SK-N-SH treated with all-trans-retinoic acid at 6 μM for 48 hours (cell line): ENCODE measurements at regions not wholly inside any gene's neighbourhood (a gene's known extent, or its start where the extent isn't known, plus 50 kb on each side); places are given as distances from the start of the nearest gene placed in this dataset.

Experiments used
- ATAC-seq: fragments of 200-7000 bp; cut with Tn5 transposase; 3 replicates; pipeline ENCODE4 v1.9.1; 2020; ENCODE audit warnings: mild to moderate bottlenecking, moderate library complexity
- ARNTL ChIP-seq: fragments of 450-650 bp; formaldehyde crosslinking; IDR thresholded peaks from 2 replicates; pipeline ENCODE4 v1.5.0; 2020; ENCODE audit warnings: low read depth, mild to moderate bottlenecking, moderate library complexity, borderline replicate concordance
- BACH2 ChIP-seq: fragments of 250-450 bp; sonication (Bioruptor Pico); IDR thresholded peaks from 2 replicates; pipeline ENCODE4 v1.9.0; 2021; ENCODE audit warnings: mild to moderate bottlenecking, borderline replicate concordance
- CSDC2 ChIP-seq: fragments of 250-450 bp; sonication (Bioruptor Pico); IDR thresholded peaks from 2 replicates; pipeline ENCODE4 v1.5.0; 2020; ENCODE audit warnings: mild to moderate bottlenecking, moderate library complexity
- ESRRG ChIP-seq: fragments of 250-450 bp; sonication (Bioruptor Pico); IDR thresholded peaks from 2 replicates; pipeline ENCODE4 v1.6.1; 2021; ENCODE audit warnings: mild to moderate bottlenecking
- ISL1 ChIP-seq: fragments of 250-450 bp; sonication (Bioruptor Pico); IDR thresholded peaks from 2 replicates; pipeline ENCODE4 v2.1.2; 2022; ENCODE audit warnings: mild to moderate bottlenecking, moderate library complexity
- OSR1 ChIP-seq: fragments of 250-450 bp; sonication (Bioruptor Pico); IDR thresholded peaks from 2 replicates; pipeline ENCODE4 v1.8.0; 2022; ENCODE audit warnings: moderate library complexity, mild to moderate bottlenecking, inconsistent platforms
- RARB ChIP-seq: fragments of 250-450 bp; sonication (Bioruptor Pico); IDR thresholded peaks from 2 replicates; pipeline ENCODE4 v1.8.0; 2021; ENCODE audit warnings: mild to moderate bottlenecking, moderate library complexity
- SNAI2 ChIP-seq: fragments of 250-450 bp; sonication (Bioruptor Pico); IDR thresholded peaks from 2 replicates; pipeline ENCODE4 v1.5.0; 2020; ENCODE audit warnings: mild to moderate bottlenecking, moderate library complexity
- TCF4 ChIP-seq: fragments of 250-450 bp; sonication (Bioruptor Pico); IDR thresholded peaks from 2 replicates; pipeline ENCODE4 v1.8.0; 2021; ENCODE audit warnings: mild to moderate bottlenecking, moderate library complexity, borderline replicate concordance
- ZC3H10 ChIP-seq: fragments of 250-450 bp; sonication (Bioruptor Pico); IDR thresholded peaks from 2 replicates; pipeline ENCODE4 v1.5.1; 2021; ENCODE audit warnings: mild to moderate bottlenecking, moderate library complexity
- ZFP30 ChIP-seq: fragments of 450-650 bp; formaldehyde crosslinking; IDR thresholded peaks from 2 replicates; pipeline ENCODE4 v1.5.0; 2022; ENCODE audit warnings: mild to moderate bottlenecking, moderate library complexity
- ZNF565 ChIP-seq: fragments of 450-650 bp; formaldehyde crosslinking; conservative IDR thresholded peaks from 2 replicates; pipeline ENCODE4 v1.5.0; 2020; ENCODE audit warnings: low read depth, mild to moderate bottlenecking, moderate library complexity
- ZNF70 ChIP-seq: fragments of 450-650 bp; formaldehyde crosslinking; IDR thresholded peaks from 2 replicates; pipeline ENCODE4 v1.5.0; 2020; ENCODE audit warnings: mild to moderate bottlenecking, moderate library complexity
- ZNF8 ChIP-seq: fragments of 450-650 bp; formaldehyde crosslinking; IDR thresholded peaks from 2 replicates; pipeline ENCODE4 v1.5.0; 2020; ENCODE audit warnings: mild to moderate bottlenecking, moderate library complexity
- TF ChIP-seq, protein P1 (sequence below): fragments of 250-450 bp; sonication (Bioruptor Pico); IDR thresholded peaks from 2 replicates; pipeline ENCODE4 v1.5.0; 2020; ENCODE audit warnings: mild to moderate bottlenecking, moderate library complexity
- TF ChIP-seq, protein P2 (sequence below): fragments of 250-450 bp; sonication (Bioruptor Pico); IDR thresholded peaks from 2 replicates; pipeline ENCODE4 v1.5.1; 2021; ENCODE audit warnings: mild to moderate bottlenecking, moderate library complexity
- TF ChIP-seq, protein P3 (sequence below): fragments of 250-450 bp; sonication (Bioruptor Pico); IDR thresholded peaks from 2 replicates; pipeline ENCODE4 v1.8.0; 2021; ENCODE audit warnings: low read depth, mild to moderate bottlenecking, moderate library complexity, borderline replicate concordance

DNA sequence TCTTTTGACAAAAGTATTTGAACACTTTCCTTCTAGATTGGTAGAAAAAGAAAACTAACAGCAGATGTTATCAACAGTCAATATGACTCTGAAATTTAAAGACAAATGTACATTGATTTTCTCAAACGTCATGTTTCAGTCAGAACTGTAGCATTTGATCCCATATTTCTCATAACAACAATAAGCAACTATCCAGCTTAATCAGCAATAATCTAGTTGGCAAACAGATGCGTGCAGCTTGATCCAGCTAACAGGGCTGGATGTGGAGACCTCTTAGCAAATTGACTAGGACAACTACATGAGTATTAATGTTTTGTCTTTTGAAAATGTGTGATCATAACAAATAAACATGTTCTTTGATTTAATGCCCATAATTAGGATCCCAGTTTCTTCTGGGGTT lies 94.0 kb upstream of the STT3B start:
- TF ChIP-seq TCF4 (CRISPR knock-in tag): no peak
- TF ChIP-seq, protein P1, sequence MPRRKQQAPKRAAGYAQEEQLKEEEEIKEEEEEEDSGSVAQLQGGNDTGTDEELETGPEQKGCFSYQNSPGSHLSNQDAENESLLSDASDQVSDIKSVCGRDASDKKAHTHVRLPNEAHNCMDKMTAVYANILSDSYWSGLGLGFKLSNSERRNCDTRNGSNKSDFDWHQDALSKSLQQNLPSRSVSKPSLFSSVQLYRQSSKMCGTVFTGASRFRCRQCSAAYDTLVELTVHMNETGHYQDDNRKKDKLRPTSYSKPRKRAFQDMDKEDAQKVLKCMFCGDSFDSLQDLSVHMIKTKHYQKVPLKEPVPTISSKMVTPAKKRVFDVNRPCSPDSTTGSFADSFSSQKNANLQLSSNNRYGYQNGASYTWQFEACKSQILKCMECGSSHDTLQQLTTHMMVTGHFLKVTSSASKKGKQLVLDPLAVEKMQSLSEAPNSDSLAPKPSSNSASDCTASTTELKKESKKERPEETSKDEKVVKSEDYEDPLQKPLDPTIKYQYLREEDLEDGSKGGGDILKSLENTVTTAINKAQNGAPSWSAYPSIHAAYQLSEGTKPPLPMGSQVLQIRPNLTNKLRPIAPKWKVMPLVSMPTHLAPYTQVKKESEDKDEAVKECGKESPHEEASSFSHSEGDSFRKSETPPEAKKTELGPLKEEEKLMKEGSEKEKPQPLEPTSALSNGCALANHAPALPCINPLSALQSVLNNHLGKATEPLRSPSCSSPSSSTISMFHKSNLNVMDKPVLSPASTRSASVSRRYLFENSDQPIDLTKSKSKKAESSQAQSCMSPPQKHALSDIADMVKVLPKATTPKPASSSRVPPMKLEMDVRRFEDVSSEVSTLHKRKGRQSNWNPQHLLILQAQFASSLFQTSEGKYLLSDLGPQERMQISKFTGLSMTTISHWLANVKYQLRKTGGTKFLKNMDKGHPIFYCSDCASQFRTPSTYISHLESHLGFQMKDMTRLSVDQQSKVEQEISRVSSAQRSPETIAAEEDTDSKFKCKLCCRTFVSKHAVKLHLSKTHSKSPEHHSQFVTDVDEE: no peak
- no peak for TF ChIP-seq BACH2 (CRISPR knock-in tag)
- ATAC-seq: no peak

DNA sequence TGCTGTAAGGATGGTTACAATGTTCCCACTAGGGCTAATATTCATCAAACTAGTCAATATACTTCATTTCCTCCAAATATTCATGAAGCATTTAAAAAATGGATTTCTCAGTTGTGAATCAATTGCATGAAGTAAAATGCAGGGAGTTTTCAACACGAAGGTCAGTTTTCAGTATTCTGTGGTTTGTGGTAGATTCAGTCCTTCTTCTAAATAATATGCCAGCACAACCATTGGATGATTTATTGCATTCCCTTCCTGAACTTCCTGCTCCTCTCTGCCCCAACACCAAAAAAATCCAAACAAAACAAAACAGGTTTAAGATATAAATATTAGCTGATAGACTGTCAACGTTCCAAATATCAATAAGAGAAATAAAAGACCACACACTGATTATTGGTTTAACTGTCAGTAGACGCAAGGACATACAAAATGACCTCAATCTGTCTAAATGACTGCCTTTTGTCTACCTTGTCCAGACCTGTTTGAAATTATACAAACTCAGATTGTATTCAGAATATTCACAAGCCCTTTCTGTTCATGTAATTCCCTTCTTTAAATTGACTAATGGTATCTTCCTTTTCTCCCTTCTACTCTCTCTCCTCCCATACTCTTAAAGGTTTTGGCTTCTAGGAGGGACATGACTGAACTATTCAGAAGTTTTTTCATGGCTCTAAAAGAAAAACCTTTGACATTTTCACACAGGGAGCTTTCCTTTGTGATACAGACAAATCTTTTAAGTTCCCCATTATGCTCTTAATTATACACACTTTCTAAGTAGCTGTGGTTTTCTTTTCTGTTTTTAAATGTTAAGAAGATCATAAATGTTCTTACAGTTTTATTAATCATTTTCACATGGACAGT lies 92.6 kb upstream of the STT3B start:
- no peak for ATAC-seq
- no peak for TF ChIP-seq ZC3H10
- no peak for TF ChIP-seq ESRRG (CRISPR knock-in tag)
- no peak for TF ChIP-seq OSR1 (CRISPR knock-in tag)
- no peak for TF ChIP-seq ZFP30 (CRISPR knock-in tag)

DNA sequence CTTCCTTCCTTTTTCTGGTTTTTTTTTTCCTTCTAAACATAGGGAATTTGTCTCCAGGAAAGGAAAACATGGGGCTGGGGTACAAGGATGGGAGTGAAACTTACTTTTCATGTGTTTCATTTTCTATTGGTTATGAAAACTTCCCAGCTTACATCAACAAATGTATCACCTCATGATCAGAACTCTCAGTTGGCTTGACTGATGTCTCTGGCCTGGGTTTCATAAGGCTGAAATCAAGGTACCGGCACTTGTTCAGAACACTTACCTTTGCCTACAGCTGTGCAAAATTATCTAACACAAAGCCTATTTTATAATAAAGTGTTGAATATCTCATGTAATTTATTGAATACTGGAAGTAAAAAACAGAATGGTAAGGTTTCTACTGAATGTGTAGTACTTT lies 91.8 kb upstream of the STT3B start:
- ATAC-seq: no peak
- TF ChIP-seq ZNF70 (CRISPR knock-in tag): no peak
- TF ChIP-seq ISL1 (CRISPR knock-in tag): no peak
- no peak for TF ChIP-seq ARNTL
- no peak for TF ChIP-seq ZC3H10
- no peak for TF ChIP-seq BACH2 (CRISPR knock-in tag)
- TF ChIP-seq, protein P2, sequence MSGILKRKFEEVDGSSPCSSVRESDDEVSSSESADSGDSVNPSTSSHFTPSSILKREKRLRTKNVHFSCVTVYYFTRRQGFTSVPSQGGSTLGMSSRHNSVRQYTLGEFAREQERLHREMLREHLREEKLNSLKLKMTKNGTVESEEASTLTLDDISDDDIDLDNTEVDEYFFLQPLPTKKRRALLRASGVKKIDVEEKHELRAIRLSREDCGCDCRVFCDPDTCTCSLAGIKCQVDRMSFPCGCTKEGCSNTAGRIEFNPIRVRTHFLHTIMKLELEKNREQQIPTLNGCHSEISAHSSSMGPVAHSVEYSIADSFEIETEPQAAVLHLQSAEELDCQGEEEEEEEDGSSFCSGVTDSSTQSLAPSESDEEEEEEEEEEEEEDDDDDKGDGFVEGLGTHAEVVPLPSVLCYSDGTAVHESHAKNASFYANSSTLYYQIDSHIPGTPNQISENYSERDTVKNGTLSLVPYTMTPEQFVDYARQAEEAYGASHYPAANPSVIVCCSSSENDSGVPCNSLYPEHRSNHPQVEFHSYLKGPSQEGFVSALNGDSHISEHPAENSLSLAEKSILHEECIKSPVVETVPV (CRISPR knock-in tag): no peak

DNA sequence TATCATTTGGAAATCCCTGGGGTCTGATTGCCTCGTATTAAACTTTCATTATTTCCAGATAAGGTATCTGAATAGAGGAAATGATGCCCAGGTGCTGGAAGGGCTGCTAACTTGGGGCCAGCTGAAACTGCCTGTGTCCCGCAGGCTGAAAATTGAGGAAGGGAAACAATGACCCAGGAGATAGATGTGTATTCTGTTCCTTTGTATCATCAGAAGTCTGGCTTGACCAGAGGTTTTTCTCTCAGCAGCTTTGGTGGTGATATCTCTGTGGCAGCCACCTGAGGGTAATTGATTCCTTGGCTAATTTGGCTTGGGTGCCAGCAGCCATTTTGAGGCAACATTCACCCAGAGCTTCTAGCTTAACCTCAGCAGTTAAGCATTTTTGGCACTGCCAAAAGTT lies 90.0 kb upstream of the STT3B start:
- ATAC-seq: no peak

More for the DNA sequence above, 90.0 kb upstream of the STT3B start:
- TF ChIP-seq TCF4 (CRISPR knock-in tag): no peak
- TF ChIP-seq ESRRG (CRISPR knock-in tag): no peak
- TF ChIP-seq RARB (CRISPR knock-in tag): no peak
- TF ChIP-seq ZNF8 (CRISPR knock-in tag): no peak
- TF ChIP-seq, protein P2 (CRISPR knock-in tag): no peak
- TF ChIP-seq SNAI2 (CRISPR knock-in tag): no peak
- no peak for TF ChIP-seq ZFP30 (CRISPR knock-in tag)
- TF ChIP-seq, protein P3, sequence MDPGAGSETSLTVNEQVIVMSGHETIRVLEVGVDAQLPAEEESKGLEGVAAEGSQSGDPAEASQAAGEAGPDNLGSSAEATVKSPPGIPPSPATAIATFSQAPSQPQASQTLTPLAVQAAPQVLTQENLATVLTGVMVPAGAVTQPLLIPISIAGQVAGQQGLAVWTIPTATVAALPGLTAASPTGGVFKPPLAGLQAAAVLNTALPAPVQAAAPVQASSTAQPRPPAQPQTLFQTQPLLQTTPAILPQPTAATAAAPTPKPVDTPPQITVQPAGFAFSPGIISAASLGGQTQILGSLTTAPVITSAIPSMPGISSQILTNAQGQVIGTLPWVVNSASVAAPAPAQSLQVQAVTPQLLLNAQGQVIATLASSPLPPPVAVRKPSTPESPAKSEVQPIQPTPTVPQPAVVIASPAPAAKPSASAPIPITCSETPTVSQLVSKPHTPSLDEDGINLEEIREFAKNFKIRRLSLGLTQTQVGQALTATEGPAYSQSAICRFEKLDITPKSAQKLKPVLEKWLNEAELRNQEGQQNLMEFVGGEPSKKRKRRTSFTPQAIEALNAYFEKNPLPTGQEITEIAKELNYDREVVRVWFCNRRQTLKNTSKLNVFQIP (CRISPR knock-in tag): no peak
- no peak for TF ChIP-seq OSR1 (CRISPR knock-in tag)
- TF ChIP-seq ZNF565: no peak
- no peak for TF ChIP-seq CSDC2 (CRISPR knock-in tag)
- TF ChIP-seq BACH2 (CRISPR knock-in tag): no peak
- TF ChIP-seq ARNTL: no peak
- TF ChIP-seq ISL1 (CRISPR knock-in tag): no peak
